ENCODE measurements at regions not wholly inside any gene's neighbourhood (a gene's known extent, or its start where the extent isn't known, plus 50 kb on each side); places are given as distances from the start of the nearest gene placed in this dataset.

- H3K36me3 ChIP-seq (ENCODE audit: control insufficient read depth, insufficient read depth, low read length) = no peaks in the 10 kb centered on the region
- FAIRE-seq = no peak
- no peaks in the 10 kb centered on the region for H3K27me3 ChIP-seq (ENCODE audit: control insufficient read depth, insufficient read depth, low read length)
- no peak overlapping the region for H3K4me3 ChIP-seq (ENCODE audit: low read depth, low read length)
- DNase-seq (ENCODE audit: low read depth) = no peak
- no peak for TF ChIP-seq CTCF (IDR thresholded peaks at IDR 0.05; ENCODE audit: insufficient read depth, low read length, severe bottlenecking)
Measured at GRCh38 chr14:56413721-56414120, 165.9 kb upstream of the TMEM260 start.

GRCh38 chr14:56414236-56414635 is 165.4 kb upstream of the TMEM260 start:
- Histone ChIP-seq H3K27me3 (ENCODE audit: control insufficient read depth, insufficient read depth, low read length) (no peaks in the 10 kb centered on the region), H3K4me3 (ENCODE audit: low read depth, low read length) (no peak overlapping the region), H3K36me3 (ENCODE audit: control insufficient read depth, insufficient read depth, low read length) (no peaks in the 10 kb centered on the region)
- no peak for FAIRE-seq
- DNase-seq (ENCODE audit: low read depth) = no peak
- no peak for TF ChIP-seq CTCF (IDR thresholded peaks at IDR 0.05; ENCODE audit: insufficient read depth, low read length, severe bottlenecking)

GRCh38 chr14:56416213-56416612 is 163.4 kb upstream of the TMEM260 start:
- no peaks in the 10 kb centered on the region for H3K27me3 ChIP-seq (ENCODE audit: control insufficient read depth, insufficient read depth, low read length)
- FAIRE-seq = no peak
- TF ChIP-seq CTCF (IDR thresholded peaks at IDR 0.05; ENCODE audit: insufficient read depth, low read length, severe bottlenecking) = no peak

GRCh38 chr14:56417173-56417572 is 162.4 kb upstream of the TMEM260 start:
- no peaks in the 10 kb centered on the region for H3K36me3 ChIP-seq (ENCODE audit: control insufficient read depth, insufficient read depth, low read length)
- H3K27me3 ChIP-seq (ENCODE audit: control insufficient read depth, insufficient read depth, low read length) = no peaks in the 10 kb centered on the region
- FAIRE-seq = no peak
- H3K4me3 ChIP-seq (ENCODE audit: low read depth, low read length) = no peak overlapping the region
- no peak for DNase-seq (ENCODE audit: low read depth)
- no peak for TF ChIP-seq CTCF (IDR thresholded peaks at IDR 0.05; ENCODE audit: insufficient read depth, low read length, severe bottlenecking)

More at GRCh38 chr14:56416213-56416612, 163.4 kb upstream of the TMEM260 start:
- Histone ChIP-seq H3K4me3 (ENCODE audit: low read depth, low read length) (no peak overlapping the region), H3K36me3 (ENCODE audit: control insufficient read depth, insufficient read depth, low read length) (no peaks in the 10 kb centered on the region)
- DNase-seq (ENCODE audit: low read depth) = no peak

GRCh38 chr14:56419750-56420149 is 159.8 kb upstream of the TMEM260 start:
- no peak for TF ChIP-seq CTCF (IDR thresholded peaks at IDR 0.05; ENCODE audit: insufficient read depth, low read length, severe bottlenecking)
- Histone ChIP-seq H3K36me3 (ENCODE audit: control insufficient read depth, insufficient read depth, low read length) (no peaks in the 10 kb centered on the region), H3K27me3 (ENCODE audit: control insufficient read depth, insufficient read depth, low read length) (no peaks in the 10 kb centered on the region), H3K4me3 (ENCODE audit: low read depth, low read length) (no peak overlapping the region)
- DNase-seq (ENCODE audit: low read depth) (no peak), FAIRE-seq (no peak)

- H3K4me3 ChIP-seq (ENCODE audit: low read depth, low read length) = no peak overlapping the region
- no peak for FAIRE-seq
- DNase-seq (ENCODE audit: low read depth) = no peak
- TF ChIP-seq CTCF (IDR thresholded peaks at IDR 0.05; ENCODE audit: insufficient read depth, low read length, severe bottlenecking) = no peak
- no peaks in the 10 kb centered on the region for H3K36me3 ChIP-seq (ENCODE audit: control insufficient read depth, insufficient read depth, low read length)
- no peaks in the 10 kb centered on the region for H3K27me3 ChIP-seq (ENCODE audit: control insufficient read depth, insufficient read depth, low read length)
Measured at GRCh38 chr14:56422221-56422620, 157.4 kb upstream of the TMEM260 start.
